HG03460 (cell line): ENCODE measurements at regions not wholly inside any gene's neighbourhood (a gene's known extent, or its start where the extent isn't known, plus 50 kb on each side); places are given as distances from the start of the nearest gene placed in this dataset.

Source experiments
- ATAC-seq: cut with Tn5 transposase; IDR thresholded peaks from one replicate; pipeline ENCODE4 v1.9.1; 2021; ENCODE audit not compliant: unreplicated experiment

DNA sequence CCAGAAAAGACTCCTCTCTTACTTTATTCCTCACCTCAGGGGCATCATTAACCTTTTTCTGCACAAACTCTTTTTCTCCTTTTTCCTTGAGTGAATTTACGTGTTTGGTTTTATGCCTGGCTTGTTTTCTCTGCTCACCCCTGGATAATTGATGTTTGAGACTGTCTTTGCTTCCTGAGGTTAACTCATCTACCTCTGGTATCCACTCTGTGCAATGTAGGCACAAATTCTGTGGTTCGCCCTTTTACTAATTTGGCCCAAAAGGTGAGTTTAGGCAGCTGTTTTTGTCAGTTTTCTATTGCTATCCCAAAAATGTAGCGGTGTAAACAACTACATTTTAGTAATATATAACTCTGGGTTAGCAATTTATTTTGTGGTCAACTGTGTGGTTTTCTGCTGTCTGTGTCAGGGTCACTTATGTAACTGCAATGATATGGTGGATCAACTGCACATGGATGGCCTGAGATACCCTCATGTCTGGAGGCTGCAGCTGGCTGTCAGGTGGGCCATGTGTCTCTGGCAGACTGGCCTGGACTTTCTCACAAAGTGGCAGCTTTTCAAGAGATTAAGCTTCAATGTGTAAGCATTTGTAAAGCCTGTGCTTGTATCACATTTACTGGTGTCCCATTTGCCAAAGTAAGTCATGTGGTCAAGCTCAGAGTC lies 329.7 kb downstream of the FSIP2 start:
- ATAC-seq: no peak

DNA sequence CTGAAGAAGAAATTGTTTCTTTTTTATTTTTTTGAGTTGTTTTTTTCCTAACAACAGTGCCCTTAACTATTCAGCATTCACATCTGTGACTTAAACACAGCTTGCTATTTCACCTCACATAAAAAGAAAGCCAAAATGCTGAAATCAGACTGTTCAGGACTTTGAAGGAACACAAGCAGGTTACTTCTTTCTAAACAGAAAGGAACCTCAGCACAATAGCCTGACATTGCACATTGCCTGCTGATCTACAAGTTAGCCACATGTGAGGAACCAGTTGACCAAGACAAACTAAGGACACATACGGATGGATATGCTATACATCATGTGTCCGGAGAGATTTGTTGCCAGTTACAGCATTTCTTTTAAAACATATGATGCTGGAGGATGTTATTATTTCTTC lies 331.1 kb downstream of the FSIP2 start:
- no peak for ATAC-seq

DNA sequence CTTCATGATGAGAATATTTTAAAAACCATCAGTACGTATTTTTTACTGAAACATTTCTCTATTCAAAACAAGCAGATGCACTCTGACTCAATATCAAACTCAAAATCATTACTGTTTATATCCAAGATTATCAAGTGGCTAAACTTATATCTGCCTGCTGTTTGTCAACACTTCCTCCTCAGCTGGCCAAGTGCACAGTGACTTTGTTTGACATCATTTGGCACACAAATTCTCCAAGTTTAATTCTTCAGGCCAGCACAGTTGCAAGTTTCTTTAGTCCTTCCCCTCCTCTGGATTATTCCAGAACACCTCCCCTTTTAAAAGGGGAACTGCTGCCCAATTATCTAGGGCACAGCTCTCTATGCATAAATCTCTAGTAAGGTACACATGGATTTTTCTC lies 346.6 kb downstream of the FSIP2 start:
- ATAC-seq: no peak

DNA sequence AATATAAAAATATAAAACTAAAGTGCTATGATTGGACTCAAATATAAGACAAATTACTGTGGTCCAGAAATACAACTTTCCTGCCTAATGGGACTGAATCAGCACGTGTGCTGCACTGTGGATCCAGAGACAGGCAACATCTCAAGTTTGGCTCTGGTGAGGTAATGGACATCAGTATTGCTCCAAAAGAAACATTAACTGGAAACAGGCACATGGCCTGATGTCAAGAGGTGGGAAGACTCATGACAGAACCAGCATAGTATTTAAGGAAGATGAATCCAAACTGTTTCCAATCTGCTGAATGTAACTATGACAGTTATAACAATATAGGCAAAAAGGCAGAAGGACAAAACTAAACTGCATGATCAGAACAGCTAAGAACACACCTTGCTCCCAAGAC lies 354.6 kb downstream of the FSIP2 start:
- ATAC-seq: no peak

DNA sequence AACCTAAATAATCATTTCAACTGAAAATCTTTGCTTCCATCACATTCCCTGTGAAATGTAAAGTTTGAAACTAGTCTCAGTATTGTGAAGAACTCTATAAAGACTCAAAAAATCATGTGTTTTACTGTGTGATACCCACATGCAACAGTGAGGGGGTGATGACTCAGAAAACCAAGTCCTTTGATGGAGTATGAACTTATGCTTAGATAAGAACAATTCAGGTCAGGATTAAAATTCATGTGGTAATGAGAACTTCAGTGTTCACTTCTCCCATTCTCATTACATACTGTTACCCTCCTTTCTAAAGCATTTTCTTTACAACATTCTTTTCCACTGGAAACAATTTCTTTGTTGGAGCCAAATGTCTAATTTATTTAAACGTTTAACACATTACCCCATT lies 360.2 kb downstream of the FSIP2 start:
- ATAC-seq: no peak

DNA sequence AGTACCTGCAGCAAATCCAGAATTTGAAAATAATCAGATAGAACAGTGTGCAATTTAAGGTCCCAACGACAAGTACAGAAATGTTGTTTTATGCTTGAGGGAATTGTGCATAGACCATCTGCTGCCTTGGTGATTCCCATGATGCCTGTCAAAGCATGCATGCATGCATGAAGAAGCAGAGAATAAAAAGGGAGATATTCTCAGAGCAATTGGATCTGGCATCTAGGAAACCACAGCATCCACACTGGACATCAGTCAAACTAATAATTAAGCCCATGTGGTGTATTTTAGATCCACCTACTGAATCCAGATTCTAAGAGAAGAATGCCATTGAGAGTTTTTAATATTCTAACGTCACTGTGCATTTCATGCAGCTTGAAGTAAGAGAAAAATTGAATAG lies 361.2 kb downstream of the FSIP2 start:
- no peak for ATAC-seq

DNA sequence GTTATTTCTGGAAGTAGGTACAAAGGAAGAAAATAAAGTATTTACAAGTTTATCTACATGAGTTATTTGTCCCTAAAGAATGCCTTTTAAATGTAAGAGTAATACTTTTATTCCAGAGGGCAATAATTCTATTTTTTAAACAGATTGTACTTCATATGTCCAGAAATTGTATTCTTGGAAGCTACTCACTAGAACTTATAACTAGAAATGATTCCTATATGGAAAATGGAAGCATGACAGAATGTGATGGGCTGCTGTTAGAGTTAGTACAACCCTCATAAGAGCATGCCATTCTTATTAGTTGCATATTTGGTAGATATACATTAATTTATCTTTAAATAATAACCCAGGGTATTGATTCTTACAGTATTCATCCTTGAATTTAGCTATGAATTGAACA lies 362.0 kb downstream of the FSIP2 start:
- ATAC-seq: no peak

DNA sequence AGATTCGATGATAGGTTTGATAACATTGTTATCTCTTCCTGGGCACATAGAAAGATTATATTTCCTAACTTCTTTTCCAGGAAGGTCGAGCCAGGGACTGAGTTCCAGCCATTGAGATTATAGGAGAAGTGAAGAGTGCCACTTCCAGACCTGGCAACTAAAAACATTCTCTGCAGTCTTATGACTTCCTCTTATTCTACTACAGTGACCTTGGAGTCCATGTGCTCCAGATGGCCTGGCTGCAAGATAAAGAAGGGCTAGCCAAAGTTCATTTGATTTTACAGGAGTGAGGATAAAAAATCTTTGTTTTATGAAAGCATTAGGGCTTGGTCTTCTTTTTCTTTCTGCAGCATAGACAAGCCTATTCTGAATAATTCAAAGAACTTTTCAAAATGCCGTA lies 363.0 kb downstream of the FSIP2 start:
- no peak for ATAC-seq

DNA sequence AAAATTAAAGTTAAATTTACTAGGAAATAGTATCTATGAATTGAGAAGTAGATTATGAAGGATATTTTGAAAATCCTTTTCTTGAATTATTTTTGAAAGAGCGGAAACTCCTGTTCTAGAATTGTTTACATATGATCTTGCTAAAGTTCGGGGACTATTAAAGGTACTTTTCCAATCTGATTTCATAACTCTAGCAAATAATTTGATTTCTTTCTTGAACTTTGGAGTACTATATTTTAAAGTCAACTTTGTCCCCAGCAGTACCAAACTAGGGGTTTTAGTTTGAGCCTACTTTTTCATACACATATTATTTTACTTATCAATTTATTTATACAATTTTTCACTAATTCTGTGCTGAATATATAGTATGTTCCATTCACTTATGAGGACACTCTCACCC lies 364.7 kb downstream of the FSIP2 start:
- ATAC-seq: no peak

DNA sequence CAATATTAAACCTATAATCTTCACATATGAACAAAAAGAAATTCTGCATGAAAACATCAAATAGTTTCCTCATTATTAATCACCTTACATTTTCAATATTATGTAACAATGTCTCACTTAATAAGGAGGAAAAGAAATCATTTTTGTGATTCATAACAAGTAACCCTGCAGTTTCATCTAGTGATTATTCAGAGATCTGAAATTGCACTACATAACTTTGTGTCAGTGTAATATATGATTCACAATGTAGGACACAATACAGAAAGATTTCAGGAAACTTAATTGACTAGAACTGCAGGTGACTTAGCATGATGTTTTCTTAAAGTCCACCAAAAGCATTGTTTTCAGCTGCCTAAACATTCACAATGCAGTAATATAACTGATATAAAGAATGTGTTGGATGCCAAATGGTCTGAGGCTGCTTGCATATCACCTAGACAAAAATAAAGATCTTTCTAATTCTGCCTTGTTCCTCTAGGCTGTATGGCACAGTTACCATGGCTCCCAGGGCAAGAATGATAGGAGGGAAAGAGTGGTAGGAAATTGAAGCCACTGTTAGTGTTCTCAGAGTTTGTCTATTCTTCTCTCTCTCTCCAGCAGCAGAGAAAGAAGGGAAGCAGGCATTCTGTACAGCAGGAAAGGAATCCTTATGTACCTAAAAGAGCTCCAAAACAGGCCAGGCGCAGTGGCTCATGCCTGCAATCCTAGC lies 366.6 kb downstream of the FSIP2 start:
- no peak for ATAC-seq

DNA sequence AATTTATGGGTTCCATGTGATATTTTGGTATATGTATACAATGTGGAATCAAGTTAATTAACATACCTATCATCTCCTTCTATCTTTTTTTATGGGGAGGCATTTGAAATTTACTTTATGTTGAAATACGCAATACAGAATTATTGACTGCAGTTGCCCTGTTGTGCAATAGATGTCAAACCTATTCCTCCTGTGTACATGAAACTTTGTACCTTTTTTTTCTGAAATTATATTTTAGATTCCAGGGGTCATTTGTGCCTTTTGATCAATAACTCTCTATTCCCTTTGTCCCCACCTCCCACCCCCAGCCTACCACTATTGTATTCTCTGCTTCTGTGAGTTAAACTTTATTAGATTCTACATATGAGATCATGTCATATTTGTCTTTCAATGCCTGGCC lies 369.9 kb downstream of the FSIP2 start:
- ATAC-seq: no peak

DNA sequence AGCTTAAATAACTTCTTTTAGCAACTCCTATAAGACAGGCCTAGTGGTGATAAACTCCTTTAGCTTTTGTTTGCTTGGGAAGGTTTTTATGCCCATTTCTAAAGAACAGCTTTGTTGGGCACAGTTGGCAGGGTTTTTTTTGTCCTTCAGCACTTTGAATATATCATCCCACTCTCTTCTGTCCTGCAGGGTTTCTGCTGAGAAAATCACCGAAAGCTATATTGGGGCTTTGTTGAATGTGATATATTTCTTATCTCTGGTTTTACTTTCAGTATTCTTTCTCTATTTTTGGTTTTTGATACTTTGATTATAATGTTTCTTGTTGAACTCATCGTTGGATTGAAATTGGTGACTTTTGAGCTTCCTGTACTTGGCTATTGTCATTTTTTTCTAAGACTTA lies 372.8 kb upstream of the ZC3H15 start:
- ATAC-seq: no peak

DNA sequence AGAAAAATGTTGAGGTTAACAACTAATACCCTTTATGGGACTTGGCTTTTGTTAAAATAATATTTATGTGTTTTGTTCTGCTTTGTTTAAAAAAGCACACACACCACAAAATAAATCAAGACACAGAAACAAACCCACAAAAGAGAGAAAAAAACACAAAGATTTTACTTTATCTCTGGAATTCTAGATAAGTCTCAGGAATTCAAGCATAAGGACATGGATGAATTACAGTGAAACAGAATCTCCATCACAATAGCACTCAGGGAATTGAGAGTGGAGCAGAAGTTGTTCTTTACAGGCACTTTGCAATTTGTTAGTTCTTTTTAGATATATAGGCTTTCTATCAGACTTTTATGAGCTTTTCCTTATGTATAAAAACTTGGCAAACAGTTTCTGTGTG lies 360.9 kb upstream of the ZC3H15 start:
- no peak for ATAC-seq

DNA sequence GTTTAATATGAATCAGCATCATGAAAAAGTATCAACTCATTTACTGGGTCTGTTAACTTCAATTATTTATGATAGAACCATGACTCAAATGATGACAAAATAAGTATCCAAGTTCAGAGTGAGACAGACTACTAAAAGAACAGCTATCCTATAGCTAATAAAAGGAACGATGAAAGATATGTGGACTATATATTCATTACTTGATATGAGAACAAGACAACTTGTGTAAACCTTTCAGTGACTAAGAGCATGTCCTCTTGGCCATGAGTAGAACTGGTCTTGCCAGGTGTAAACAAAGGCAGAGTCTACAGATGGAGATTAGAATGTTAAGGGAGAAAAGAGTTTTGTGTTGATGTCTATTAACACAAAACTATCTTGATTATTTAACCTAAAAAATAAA lies 360.4 kb upstream of the ZC3H15 start:
- no peak for ATAC-seq

DNA sequence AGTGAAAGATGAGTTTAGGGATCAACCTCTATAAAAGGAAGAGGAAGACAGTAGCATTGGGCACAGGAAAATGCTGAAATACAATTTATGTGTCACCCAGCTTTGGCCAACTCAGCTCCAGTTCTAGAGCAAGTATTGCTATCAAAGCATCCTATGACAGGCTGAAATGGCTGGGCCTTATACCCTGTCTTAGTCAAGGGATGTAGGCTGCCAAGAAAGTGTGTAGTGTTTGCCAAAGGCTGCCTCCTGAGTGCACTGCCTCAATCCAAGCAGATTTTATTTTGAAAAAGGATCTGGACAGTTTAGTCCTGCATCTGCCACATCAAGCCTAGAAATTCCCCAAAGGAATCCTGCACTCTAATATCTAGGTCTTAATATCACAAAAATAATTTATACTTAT lies 359.9 kb upstream of the ZC3H15 start:
- ATAC-seq: no peak

DNA sequence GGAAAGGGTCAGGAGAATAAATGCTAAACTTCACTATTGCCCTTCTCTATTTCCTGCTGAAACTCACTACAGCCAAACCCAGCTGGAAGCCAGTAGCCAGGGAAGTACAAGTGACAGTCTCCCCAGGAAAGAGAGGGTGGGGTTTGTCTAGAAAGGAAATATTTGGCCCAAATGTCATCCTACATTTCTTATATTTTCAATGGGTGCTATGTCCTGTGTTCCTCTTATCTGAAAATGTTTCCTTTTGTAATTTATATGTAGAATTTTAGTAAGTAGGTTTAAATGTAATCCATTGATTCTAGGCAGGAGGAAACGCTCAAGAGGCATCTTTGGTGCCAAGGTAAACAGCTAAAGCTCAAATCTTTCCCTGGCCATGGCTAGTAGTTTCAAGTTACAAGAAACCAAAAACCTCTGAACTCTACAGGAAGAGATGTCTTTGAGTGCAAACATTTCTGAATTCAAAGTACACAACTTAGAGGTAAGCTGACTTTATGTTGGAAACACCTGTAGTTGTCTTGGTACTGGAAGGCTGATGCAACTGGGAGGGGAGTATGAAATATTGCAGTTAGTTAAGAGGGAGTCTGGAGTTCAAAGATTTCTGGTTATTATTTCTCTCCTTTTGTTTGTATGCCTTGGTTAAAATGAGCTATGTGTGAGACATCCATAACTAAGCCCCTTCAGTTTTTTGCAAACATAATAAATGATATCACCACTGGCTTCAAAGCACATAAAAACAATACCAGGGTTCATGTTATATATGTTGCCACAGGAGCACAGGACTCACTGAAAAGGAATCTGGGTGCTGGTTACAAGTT lies 356.1 kb upstream of the ZC3H15 start:
- ATAC-seq: no peak

DNA sequence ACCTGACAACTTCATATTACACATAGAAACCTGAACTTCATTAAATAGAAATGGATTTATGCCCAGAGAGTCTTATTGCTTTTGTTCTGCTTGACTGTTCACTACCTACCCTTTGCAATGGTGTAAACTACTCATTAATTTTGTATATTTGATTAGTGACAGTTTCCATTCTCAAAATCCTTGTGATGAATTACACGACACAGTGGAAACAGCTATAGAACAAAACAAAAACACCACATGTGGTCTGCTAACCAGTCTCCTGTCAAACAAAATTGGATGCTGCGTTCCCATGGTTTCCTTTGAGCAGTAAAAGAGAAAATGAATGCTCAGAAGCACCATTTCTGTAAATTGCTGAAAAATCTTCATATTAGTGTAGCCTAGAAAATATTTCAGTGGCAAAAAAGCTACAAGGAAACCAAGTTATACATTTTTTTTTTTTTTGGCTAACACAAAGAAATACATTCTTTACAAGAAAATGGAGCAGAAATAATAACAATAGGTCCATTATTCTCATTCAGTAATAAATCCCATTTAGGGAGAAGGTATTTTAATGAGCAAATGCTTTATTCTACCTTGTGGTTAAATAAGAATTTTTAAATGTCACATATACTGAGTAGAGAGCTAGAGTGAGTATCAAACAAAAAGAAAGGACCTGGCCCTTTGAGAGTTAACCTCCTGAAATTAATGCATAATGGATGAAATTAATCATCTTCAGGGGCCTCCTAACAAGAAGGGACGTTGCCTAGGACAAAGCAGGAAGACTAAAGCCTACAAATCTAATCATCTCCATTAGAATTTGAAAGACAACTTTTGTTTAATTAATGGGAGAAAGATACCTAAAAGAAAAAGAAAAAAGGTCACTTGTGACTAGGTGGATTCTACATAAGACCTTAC lies 355.1 kb upstream of the ZC3H15 start:
- no peak for ATAC-seq

DNA sequence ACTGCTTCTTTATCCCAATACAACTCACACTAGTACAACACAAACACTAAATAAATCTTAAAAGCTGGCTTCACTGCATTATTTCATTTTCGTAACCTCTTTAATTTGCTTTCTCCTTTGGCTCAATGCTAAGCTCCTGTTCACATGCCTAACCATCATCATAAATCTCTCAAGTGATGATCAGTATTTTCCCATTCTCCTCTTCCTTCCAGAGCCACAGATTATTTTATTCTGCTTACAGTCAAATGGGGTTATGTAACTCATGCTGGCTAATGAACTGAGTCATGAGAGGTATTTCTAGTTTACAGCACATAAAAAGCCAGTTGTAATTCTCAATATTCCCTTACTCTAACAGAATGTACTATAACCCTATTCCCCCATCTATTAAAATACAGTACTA lies 350.4 kb upstream of the ZC3H15 start:
- ATAC-seq: no peak

DNA sequence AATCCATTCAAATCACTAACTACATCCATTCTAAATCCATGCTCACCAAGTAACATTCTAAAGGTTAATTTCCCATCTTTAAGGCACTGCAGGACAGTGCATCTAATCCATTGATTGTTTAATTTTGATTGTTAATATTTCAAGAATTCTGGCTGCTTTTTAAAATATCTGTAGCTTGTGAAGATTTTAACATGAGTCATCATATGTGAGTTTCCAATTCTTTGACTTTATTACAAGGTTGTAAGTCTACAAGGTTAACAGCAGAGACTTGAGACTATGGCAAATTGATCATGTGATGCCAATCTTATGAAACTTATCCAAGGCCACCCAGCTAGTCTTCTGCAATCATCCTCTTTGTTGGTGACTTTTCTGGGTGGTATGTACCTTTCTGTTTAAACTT lies 349.2 kb upstream of the ZC3H15 start:
- no peak for ATAC-seq

DNA sequence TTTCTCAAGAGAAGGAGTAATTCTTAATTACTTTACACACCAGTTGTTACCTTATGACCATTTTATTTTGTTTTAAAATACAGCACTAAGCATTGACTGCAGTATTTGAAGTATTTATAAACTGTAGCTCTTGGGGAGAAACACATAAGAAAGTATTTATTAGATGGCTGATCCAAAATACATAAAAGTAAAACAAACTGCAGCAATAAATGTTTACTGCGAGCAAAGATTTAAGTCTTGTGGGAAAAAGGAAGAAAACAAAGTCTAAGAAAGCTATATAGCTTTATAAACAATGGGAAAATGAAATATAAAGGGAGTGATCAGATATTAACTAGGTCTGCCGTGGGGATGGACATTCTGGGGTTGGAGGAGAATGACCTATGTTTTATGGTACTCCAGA lies 347.2 kb upstream of the ZC3H15 start:
- no peak for ATAC-seq

DNA sequence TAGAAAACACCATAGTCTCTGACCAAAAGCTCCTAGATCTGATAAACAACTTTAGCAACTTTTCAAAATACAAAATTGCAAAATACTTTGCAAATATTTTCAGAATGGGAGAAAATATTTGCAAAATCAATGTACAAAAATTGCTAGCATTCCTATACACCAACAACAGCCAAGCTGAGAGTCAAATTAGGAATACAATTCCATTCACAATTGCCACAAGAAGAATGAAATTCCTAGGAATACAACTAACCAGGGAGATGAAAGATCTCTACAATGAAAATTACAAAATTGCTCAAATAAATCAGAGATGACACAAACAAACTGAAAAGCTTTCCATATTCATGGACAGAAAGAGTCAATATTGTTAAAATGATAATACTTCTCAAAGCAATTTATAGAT lies 327.0 kb upstream of the ZC3H15 start:
- ATAC-seq: no peak
